HEK293 (cell line): ENCODE measurements at regions not wholly inside any gene's neighbourhood (a gene's known extent, or its start where the extent isn't known, plus 50 kb on each side); places are given as distances from the start of the nearest gene placed in this dataset.

Experiments
- EGR2 ChIP-seq: fragments of 450-650 bp; formaldehyde crosslinking; IDR thresholded peaks from 2 replicates; pipeline ENCODE4 v1.5.1; 2016; ENCODE audit warnings: low read depth, missing biosample characterization, missing genetic modification characterization
- FEZF1 ChIP-seq: fragments of 450-650 bp; formaldehyde crosslinking; IDR thresholded peaks from 2 replicates; pipeline ENCODE4 v1.5.1; 2016; ENCODE audit warnings: missing biosample characterization, missing genetic modification characterization
- GFI1B ChIP-seq: fragments of 450-650 bp; formaldehyde crosslinking; IDR thresholded peaks from 2 replicates; pipeline ENCODE4 v1.5.1; 2016; ENCODE audit warnings: missing biosample characterization, missing genetic modification characterization
- GLIS1 ChIP-seq: fragments of 450-650 bp; formaldehyde crosslinking; IDR thresholded peaks from 2 replicates; pipeline ENCODE4 v1.5.1; 2016; ENCODE audit warnings: missing biosample characterization, missing genetic modification characterization
- IKZF3 ChIP-seq: fragments of 450-650 bp; IDR thresholded peaks from 2 replicates; pipeline ENCODE4 v1.5.0; 2018; ENCODE audit warnings: missing biosample characterization, mild to moderate bottlenecking, missing genetic modification characterization, moderate library complexity
- OSR2 ChIP-seq: fragments of 450-650 bp; formaldehyde crosslinking; IDR thresholded peaks from 2 replicates; pipeline ENCODE4 v1.5.1; 2016; ENCODE audit warnings: missing biosample characterization, missing genetic modification characterization
- TRIM28 ChIP-seq: IDR thresholded peaks from 2 replicates; pipeline ENCODE4 v1.6.1; 2011; ENCODE audit warnings: low read length, control low read depth, borderline replicate concordance
- TSHZ1 ChIP-seq: fragments of 450-650 bp; formaldehyde crosslinking; IDR thresholded peaks from 2 replicates; pipeline ENCODE4 v1.5.1; 2016; ENCODE audit warnings: missing biosample characterization, missing genetic modification characterization, borderline replicate concordance
- WT1 ChIP-seq: fragments of 450-650 bp; formaldehyde crosslinking; IDR thresholded peaks from 2 replicates; pipeline ENCODE4 v1.5.1; 2016; ENCODE audit warnings: missing biosample characterization, missing genetic modification characterization
- YY1 ChIP-seq: fragments of 450-650 bp; formaldehyde crosslinking; IDR thresholded peaks from 2 replicates; pipeline ENCODE4 v1.5.1; 2018; ENCODE audit warnings: missing biosample characterization, missing genetic modification characterization
- ZBTB20 ChIP-seq: fragments of 450-650 bp; formaldehyde crosslinking; IDR thresholded peaks from 2 replicates; pipeline ENCODE4 v1.5.1; 2016; ENCODE audit warnings: missing biosample characterization, missing genetic modification characterization
- ZBTB21 ChIP-seq: fragments of 450-650 bp; formaldehyde crosslinking; IDR thresholded peaks from 2 replicates; pipeline ENCODE4 v1.5.1; 2017; ENCODE audit warnings: missing biosample characterization, missing genetic modification characterization
- ZEB2 ChIP-seq: fragments of 450-650 bp; formaldehyde crosslinking; IDR thresholded peaks from 2 replicates; pipeline ENCODE4 v1.5.1; 2016; ENCODE audit warnings: missing biosample characterization, missing genetic modification characterization
- ZFHX2 ChIP-seq: fragments of 450-650 bp; formaldehyde crosslinking; conservative IDR thresholded peaks from 2 replicates; pipeline ENCODE4 v1.5.1; 2016; ENCODE audit warnings: missing biosample characterization, missing genetic modification characterization
- ZFP69B ChIP-seq: fragments of 450-650 bp; formaldehyde crosslinking; IDR thresholded peaks from 2 replicates; pipeline ENCODE4 v1.5.1; 2016; ENCODE audit warnings: missing biosample characterization, missing genetic modification characterization
- ZIC2 ChIP-seq: fragments of 450-650 bp; formaldehyde crosslinking; IDR thresholded peaks from 2 replicates; pipeline ENCODE4 v1.5.1; 2016; ENCODE audit warnings: missing biosample characterization, missing genetic modification characterization
- ZNF18 ChIP-seq: fragments of 450-650 bp; formaldehyde crosslinking; IDR thresholded peaks from 2 replicates; pipeline ENCODE4 v1.5.1; 2016; ENCODE audit warnings: missing biosample characterization, missing genetic modification characterization
- ZNF202 ChIP-seq: fragments of 450-650 bp; formaldehyde crosslinking; IDR thresholded peaks from 2 replicates; pipeline ENCODE4 v1.5.1; 2016; ENCODE audit warnings: missing biosample characterization, missing genetic modification characterization, borderline replicate concordance
- ZNF214 ChIP-seq: fragments of 450-650 bp; formaldehyde crosslinking; IDR thresholded peaks from 2 replicates; pipeline ENCODE4 v1.5.1; 2017; ENCODE audit warnings: missing biosample characterization, mild to moderate bottlenecking, missing genetic modification characterization, borderline replicate concordance
- ZNF24 ChIP-seq: fragments of 450-650 bp; formaldehyde crosslinking; IDR thresholded peaks from 2 replicates; pipeline ENCODE4 v1.5.1; 2016; ENCODE audit warnings: missing biosample characterization, missing genetic modification characterization
- ZNF398 ChIP-seq: fragments of 450-650 bp; formaldehyde crosslinking; IDR thresholded peaks from 2 replicates; pipeline ENCODE4 v1.5.1; 2017; ENCODE audit warnings: missing biosample characterization, missing genetic modification characterization
- ZNF423 ChIP-seq: fragments of 450-650 bp; formaldehyde crosslinking; IDR thresholded peaks from 2 replicates; pipeline ENCODE4 v1.5.1; 2016; ENCODE audit warnings: missing biosample characterization, missing genetic modification characterization
- ZNF488 ChIP-seq: fragments of 450-650 bp; formaldehyde crosslinking; IDR thresholded peaks from 2 replicates; pipeline ENCODE4 v1.5.1; 2016; ENCODE audit warnings: missing biosample characterization, missing genetic modification characterization
- ZNF513 ChIP-seq: fragments of 450-650 bp; IDR thresholded peaks from 2 replicates; pipeline ENCODE4 v1.5.1; 2018; ENCODE audit warnings: missing biosample characterization, missing genetic modification characterization
- ZNF629 ChIP-seq: fragments of 450-650 bp; formaldehyde crosslinking; IDR thresholded peaks from 2 replicates; pipeline ENCODE4 v1.5.1; 2017; ENCODE audit warnings: missing biosample characterization, missing genetic modification characterization
- ZNF692 ChIP-seq: fragments of 450-650 bp; formaldehyde crosslinking; IDR thresholded peaks from 2 replicates; pipeline ENCODE4 v1.5.1; 2016; ENCODE audit warnings: missing biosample characterization, missing genetic modification characterization
- ZNF785 ChIP-seq: fragments of 450-650 bp; formaldehyde crosslinking; IDR thresholded peaks from 2 replicates; pipeline ENCODE4 v1.5.1; 2016; ENCODE audit warnings: missing biosample characterization, missing genetic modification characterization
- ZNF843 ChIP-seq: fragments of 450-650 bp; formaldehyde crosslinking; IDR thresholded peaks from 2 replicates; pipeline ENCODE4 v1.5.1; 2016; ENCODE audit warnings: missing biosample characterization, missing genetic modification characterization
- ZSCAN30 ChIP-seq: fragments of 450-650 bp; IDR thresholded peaks from 2 replicates; pipeline ENCODE4 v1.5.1; 2018; ENCODE audit warnings: missing biosample characterization, mild to moderate bottlenecking, missing genetic modification characterization, moderate library complexity
- ZXDB ChIP-seq: fragments of 450-650 bp; formaldehyde crosslinking; IDR thresholded peaks from 2 replicates; pipeline ENCODE4 v1.5.1; 2016; ENCODE audit warnings: missing biosample characterization, missing genetic modification characterization

- no peak for TF ChIP-seq ZNF18 (tag by site-specific recombination)
- TF ChIP-seq ZNF785 = no peak
- 0 out of 2 replicates have a peak, but pooled peaks have one; percentile 51 for TF ChIP-seq TRIM28
- TF ChIP-seq ZSCAN30 = no peak
- peak; percentile 28 for TF ChIP-seq OSR2 (tag by site-specific recombination)
- 0 out of 2 replicates have a peak, but pooled peaks have one; percentile 32 for TF ChIP-seq IKZF3 (tag by site-specific recombination)
- peak; percentile 70 for TF ChIP-seq ZBTB20 (tag by site-specific recombination)
- peak; percentile 65; the same call in 1 of the 2 replicates for TF ChIP-seq ZFP69B (tag by site-specific recombination)
- TF ChIP-seq YY1 (tag by site-specific recombination) = 0 out of 2 replicates have a peak, but pooled peaks have one; percentile 26
- TF ChIP-seq ZIC2 (tag by site-specific recombination) = peak; percentile 95
- peak; percentile 53; the same call in 1 of the 2 replicates for TF ChIP-seq EGR2
- TF ChIP-seq ZNF24 (tag by site-specific recombination) = peak; percentile 53; the same call in 1 of the 2 replicates
- TF ChIP-seq ZBTB21 = 0 out of 2 replicates have a peak, but pooled peaks have one; percentile 20
- peak; percentile 80; the same call in 1 of the 2 replicates for TF ChIP-seq ZNF843 (tag by site-specific recombination)
- peak; percentile 36; the same call in 1 of the 2 replicates for TF ChIP-seq TSHZ1 (tag by site-specific recombination)
- no peak for TF ChIP-seq ZNF202
- peak; percentile 77 for TF ChIP-seq WT1 (tag by site-specific recombination)
- 0 out of 2 replicates have a peak, but pooled peaks have one; percentile 41 for TF ChIP-seq ZEB2 (tag by site-specific recombination)
- 0 out of 2 replicates have a peak, but pooled peaks have one; percentile 10 for TF ChIP-seq ZNF423 (tag by site-specific recombination)
- peak; percentile 56; the same call in 1 of the 2 replicates for TF ChIP-seq GLIS1 (tag by site-specific recombination)
- TF ChIP-seq ZFHX2 (tag by site-specific recombination) = peak; percentile 67
- TF ChIP-seq ZXDB = peak; percentile 49; the same call in 1 of the 2 replicates
- TF ChIP-seq ZNF513 = 0 out of 2 replicates have a peak, but pooled peaks have one; percentile 50
- peak; percentile 87 for TF ChIP-seq ZNF692
- TF ChIP-seq GFI1B (tag by site-specific recombination) = 0 out of 2 replicates have a peak, but pooled peaks have one; percentile 46
- no peak for TF ChIP-seq ZNF214 (tag by site-specific recombination)
- peak; percentile 69; the same call in 1 of the 2 replicates for TF ChIP-seq ZNF488 (tag by site-specific recombination)
- TF ChIP-seq FEZF1 (tag by site-specific recombination) = peak; percentile 97
- peak; percentile 56; the same call in 1 of the 2 replicates for TF ChIP-seq ZNF629
- TF ChIP-seq ZNF398 (tag by site-specific recombination) = peak; percentile 53
Observed at GRCh38 chr11:128361451-128362020, 225.8 kb downstream of the ETS1 start (continued).
